ENCODE measurements at regions not wholly inside any gene's neighbourhood (a gene's known extent, or its start where the extent isn't known, plus 50 kb on each side); places are given as distances from the start of the nearest gene placed in this dataset.

DNA sequence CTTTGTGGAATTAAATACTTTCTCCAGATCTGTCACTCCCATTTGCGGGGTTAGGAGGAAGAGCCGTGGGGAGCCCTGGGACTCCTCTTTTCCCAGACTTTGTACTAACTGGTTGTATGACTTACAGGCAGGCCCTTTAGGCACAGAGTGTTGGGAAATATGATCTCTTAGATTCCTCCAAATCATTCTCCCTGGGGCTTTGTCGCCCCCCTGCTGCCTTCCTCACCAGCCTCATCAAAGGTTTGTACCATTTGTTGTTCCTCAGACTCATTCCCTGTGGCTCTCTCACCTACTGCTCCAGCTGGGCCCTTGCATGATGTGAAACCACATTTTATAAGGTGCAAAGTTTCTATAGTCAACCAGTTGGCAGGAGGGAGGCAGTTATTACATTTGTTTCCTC lies 56.4 kb downstream of the CRYGS start:
- no peak overlapping the region for H3K9ac ChIP-seq (ENCODE audit: low read length)
- H3K9me2 ChIP-seq (replicated peaks; ENCODE audit: insufficient read depth, low read length): no peaks in the 10 kb centered on the region
- no peak overlapping the region for H3K27ac ChIP-seq (ENCODE audit: low read length)
- no peaks in the 10 kb centered on the region for H3K79me2 ChIP-seq (ENCODE audit: low read length)
- H3K4me1 ChIP-seq (ENCODE audit: low read length): no peaks in the 10 kb centered on the region
- H3K27me3 ChIP-seq (ENCODE audit: low read length): no peaks in the 10 kb centered on the region
- no peak for DNase-seq
- no peaks in the 10 kb centered on the region for H3K9me3 ChIP-seq (ENCODE audit: low read length)
- H2AFZ ChIP-seq (ENCODE audit: low read length): no peak overlapping the region
- no peaks in the 10 kb centered on the region for H3K36me3 ChIP-seq (ENCODE audit: insufficient read depth, low read length)
- H4K20me1 ChIP-seq (ENCODE audit: insufficient read depth, low read depth, low read length): no peaks in the 10 kb centered on the region
- H3K4me3 ChIP-seq (ENCODE audit: low read length): no peak overlapping the region
- no peak overlapping the region for H3K4me2 ChIP-seq (ENCODE audit: low read depth, low read length, poor library complexity, severe bottlenecking)

DNA sequence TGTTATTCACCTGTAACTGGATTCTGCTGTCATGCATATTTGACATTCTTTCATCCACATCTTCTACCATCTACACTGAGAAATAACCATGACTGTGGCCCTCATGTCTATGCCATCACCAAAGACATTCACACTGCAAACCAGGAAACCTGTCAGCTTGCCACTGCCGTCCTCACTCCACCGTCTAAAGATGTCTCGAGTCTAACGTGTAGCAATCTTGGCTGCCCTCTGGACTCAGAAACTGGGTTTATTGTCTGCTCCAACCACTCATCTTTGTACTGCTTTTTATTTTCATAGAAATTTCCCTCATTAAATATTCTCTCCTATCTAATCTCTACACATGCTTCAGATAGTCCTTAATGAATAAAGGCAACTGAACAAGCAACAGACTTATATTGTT lies 57.1 kb downstream of the CRYGS start:
- Histone ChIP-seq H3K4me3 (ENCODE audit: low read length) (no peak overlapping the region), H3K27me3 (ENCODE audit: low read length) (no peaks in the 10 kb centered on the region), H3K4me1 (ENCODE audit: low read length) (no peaks in the 10 kb centered on the region), H3K9me3 (ENCODE audit: low read length) (no peaks in the 10 kb centered on the region), H3K36me3 (ENCODE audit: insufficient read depth, low read length) (no peaks in the 10 kb centered on the region), H3K79me2 (ENCODE audit: low read length) (no peaks in the 10 kb centered on the region), H3K9ac (ENCODE audit: low read length) (no peak overlapping the region), H4K20me1 (ENCODE audit: insufficient read depth, low read depth, low read length) (no peaks in the 10 kb centered on the region), H3K27ac (ENCODE audit: low read length) (no peak overlapping the region), H2AFZ (ENCODE audit: low read length) (no peak overlapping the region), H3K9me2 (replicated peaks; ENCODE audit: insufficient read depth, low read length) (no peaks in the 10 kb centered on the region), H3K4me2 (ENCODE audit: low read depth, low read length, poor library complexity, severe bottlenecking) (no peak overlapping the region)
- DNase-seq: no peak

DNA sequence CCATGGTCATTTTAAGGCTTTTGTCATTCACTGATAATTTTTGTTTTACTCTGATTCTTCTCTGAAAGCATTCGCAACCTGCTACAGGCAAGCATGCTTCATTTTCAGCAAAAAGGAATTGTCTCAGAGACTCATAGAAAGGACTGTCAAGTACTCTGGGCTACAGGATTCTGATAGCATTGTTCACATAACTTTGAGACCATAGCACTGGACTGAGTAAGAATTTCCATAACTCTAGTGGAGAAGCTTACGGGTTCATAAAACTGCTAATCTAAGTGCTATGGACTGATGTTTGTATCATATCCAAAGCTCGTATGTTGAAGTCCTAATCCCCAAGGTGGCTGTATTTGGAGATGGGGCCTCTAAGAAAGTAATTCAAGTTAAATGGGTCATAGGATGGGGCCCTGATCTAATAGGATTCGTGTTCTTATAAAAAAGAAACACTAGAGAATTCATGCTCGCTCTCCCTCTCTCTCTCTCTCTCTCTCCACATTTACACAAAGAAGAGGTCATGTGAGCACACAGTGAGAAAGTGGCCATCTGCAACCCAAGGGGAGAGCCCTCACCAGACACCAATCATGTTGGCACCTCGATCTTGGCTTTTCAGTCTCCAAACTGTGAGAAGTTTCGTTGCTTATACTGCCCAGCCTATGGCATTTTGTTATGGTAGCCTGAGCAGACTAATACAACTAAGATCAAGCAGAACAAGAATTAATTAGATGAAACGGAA lies 60.4 kb downstream of the CRYGS start:
- no peak overlapping the region for H3K4me3 ChIP-seq (ENCODE audit: low read length)

DNA sequence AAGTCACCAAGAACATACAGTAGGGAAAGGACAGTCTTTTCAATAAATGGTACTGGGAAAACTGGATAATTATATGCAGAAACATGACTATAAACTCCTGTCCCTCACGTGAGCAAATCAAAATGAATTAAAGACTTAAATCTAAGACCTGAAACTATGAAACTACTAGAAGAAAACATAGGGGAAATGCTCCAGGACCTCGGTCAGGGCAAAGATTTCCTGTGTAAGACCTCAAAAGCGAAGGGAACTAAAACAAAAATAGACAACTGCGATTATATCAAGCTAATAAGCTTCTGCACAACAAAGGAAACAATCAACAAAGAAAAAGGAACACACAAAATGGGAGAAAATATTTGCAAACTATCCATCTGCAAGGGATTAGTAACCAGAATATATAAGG lies 62.7 kb downstream of the CRYGS start:
- Histone ChIP-seq H3K27me3 (ENCODE audit: low read length) (no peaks in the 10 kb centered on the region), H3K4me2 (ENCODE audit: low read depth, low read length, poor library complexity, severe bottlenecking) (no peak overlapping the region), H3K27ac (ENCODE audit: low read length) (no peak overlapping the region), H3K9ac (ENCODE audit: low read length) (no peak overlapping the region), H3K79me2 (ENCODE audit: low read length) (no peaks in the 10 kb centered on the region), H3K4me3 (ENCODE audit: low read length) (no peak overlapping the region), H3K9me2 (replicated peaks; ENCODE audit: insufficient read depth, low read length) (no peaks in the 10 kb centered on the region), H3K4me1 (ENCODE audit: low read length) (no peaks in the 10 kb centered on the region), H3K9me3 (ENCODE audit: low read length) (no peaks in the 10 kb centered on the region), H2AFZ (ENCODE audit: low read length) (no peak overlapping the region), H4K20me1 (ENCODE audit: insufficient read depth, low read depth, low read length) (no peaks in the 10 kb centered on the region), H3K36me3 (ENCODE audit: insufficient read depth, low read length) (no peaks in the 10 kb centered on the region)
- no peak for DNase-seq

More for the DNA sequence above, 60.4 kb downstream of the CRYGS start:
- no peaks in the 10 kb centered on the region for H3K9me2 ChIP-seq (replicated peaks; ENCODE audit: insufficient read depth, low read length)
- H3K27ac ChIP-seq (ENCODE audit: low read length): no peak overlapping the region
- H3K4me2 ChIP-seq (ENCODE audit: low read depth, low read length, poor library complexity, severe bottlenecking): no peak overlapping the region
- no peaks in the 10 kb centered on the region for H4K20me1 ChIP-seq (ENCODE audit: insufficient read depth, low read depth, low read length)
- H3K27me3 ChIP-seq (ENCODE audit: low read length): no peaks in the 10 kb centered on the region
- no peak overlapping the region for H2AFZ ChIP-seq (ENCODE audit: low read length)
- DNase-seq: no peak
- H3K9ac ChIP-seq (ENCODE audit: low read length): no peak overlapping the region
- no peaks in the 10 kb centered on the region for H3K79me2 ChIP-seq (ENCODE audit: low read length)
- no peaks in the 10 kb centered on the region for H3K9me3 ChIP-seq (ENCODE audit: low read length)
- H3K36me3 ChIP-seq (ENCODE audit: insufficient read depth, low read length): no peaks in the 10 kb centered on the region
- no peaks in the 10 kb centered on the region for H3K4me1 ChIP-seq (ENCODE audit: low read length)

GRCh38 chr3:186477876-186478275 lies 66.3 kb downstream of the CRYGS start:
- no peak overlapping the region for H3K4me3 ChIP-seq (ENCODE audit: low read length)
- H3K9me3 ChIP-seq (ENCODE audit: low read length): no peaks in the 10 kb centered on the region
- H3K4me1 ChIP-seq (ENCODE audit: low read length): no peaks in the 10 kb centered on the region
- no peaks in the 10 kb centered on the region for H4K20me1 ChIP-seq (ENCODE audit: insufficient read depth, low read depth, low read length)
- no peak overlapping the region for H2AFZ ChIP-seq (ENCODE audit: low read length)
- no peak overlapping the region for H3K4me2 ChIP-seq (ENCODE audit: low read depth, low read length, poor library complexity, severe bottlenecking)
- no peaks in the 10 kb centered on the region for H3K36me3 ChIP-seq (ENCODE audit: insufficient read depth, low read length)
- no peaks in the 10 kb centered on the region for H3K79me2 ChIP-seq (ENCODE audit: low read length)
- H3K9ac ChIP-seq (ENCODE audit: low read length): no peak overlapping the region
- no peaks in the 10 kb centered on the region for H3K9me2 ChIP-seq (replicated peaks; ENCODE audit: insufficient read depth, low read length)
- no peaks in the 10 kb centered on the region for H3K27me3 ChIP-seq (ENCODE audit: low read length)
- DNase-seq: no peak
- H3K27ac ChIP-seq (ENCODE audit: low read length): no peak overlapping the region

DNA sequence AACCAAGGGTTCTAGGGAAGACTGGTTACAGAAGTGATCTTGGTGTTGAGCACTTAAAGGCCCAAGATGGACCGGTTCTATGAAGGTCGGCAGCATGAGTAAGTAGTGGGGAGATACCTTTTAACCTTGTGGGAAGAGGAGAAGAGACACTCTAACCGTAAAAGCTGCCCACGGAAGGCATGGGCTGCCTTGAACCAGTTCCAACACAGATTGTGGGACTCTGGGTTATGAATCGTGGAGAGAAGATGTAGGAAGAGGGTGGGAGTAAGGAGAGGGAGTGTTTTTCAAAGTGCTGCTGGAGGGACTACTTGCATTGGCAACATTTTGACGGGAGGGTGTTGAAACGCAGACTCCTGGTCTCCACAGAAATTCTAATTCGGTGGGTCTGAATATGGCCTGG lies 67.1 kb downstream of the CRYGS start:
- Histone ChIP-seq H3K4me3 (ENCODE audit: low read length) (no peak overlapping the region), H4K20me1 (ENCODE audit: insufficient read depth, low read depth, low read length) (no peaks in the 10 kb centered on the region), H3K36me3 (ENCODE audit: insufficient read depth, low read length) (no peaks in the 10 kb centered on the region), H3K27ac (ENCODE audit: low read length) (no peak overlapping the region), H3K4me2 (ENCODE audit: low read depth, low read length, poor library complexity, severe bottlenecking) (no peak overlapping the region), H3K9me3 (ENCODE audit: low read length) (no peaks in the 10 kb centered on the region), H3K9me2 (replicated peaks; ENCODE audit: insufficient read depth, low read length) (no peaks in the 10 kb centered on the region), H3K27me3 (ENCODE audit: low read length) (no peaks in the 10 kb centered on the region), H2AFZ (ENCODE audit: low read length) (no peak overlapping the region), H3K9ac (ENCODE audit: low read length) (no peak overlapping the region), H3K79me2 (ENCODE audit: low read length) (no peaks in the 10 kb centered on the region), H3K4me1 (ENCODE audit: low read length) (no peaks in the 10 kb centered on the region)
- DNase-seq: no peak

DNA sequence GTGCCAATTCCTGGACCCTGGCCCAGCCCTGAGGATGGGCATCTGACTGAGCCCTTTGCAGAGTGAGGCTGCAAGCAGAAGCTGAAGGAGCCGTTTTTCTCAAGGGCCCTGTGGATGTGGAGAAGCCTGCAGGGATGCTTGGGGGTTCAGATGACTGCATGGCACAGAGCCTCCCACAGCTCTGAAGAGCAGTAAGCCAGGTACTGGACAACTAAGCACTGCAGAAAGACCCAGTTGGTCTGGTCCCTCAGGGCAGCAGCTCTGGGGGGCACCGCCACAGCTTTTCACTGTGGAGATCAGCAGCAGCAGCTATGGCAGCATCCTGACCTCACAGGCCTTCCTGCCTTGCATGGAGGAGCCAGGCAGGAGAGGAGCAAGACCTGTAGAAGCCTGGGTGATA lies 67.6 kb downstream of the CRYGS start:
- Histone ChIP-seq H3K4me3 (ENCODE audit: low read length) (no peak overlapping the region), H3K27ac (ENCODE audit: low read length) (no peak overlapping the region), H3K79me2 (ENCODE audit: low read length) (no peaks in the 10 kb centered on the region), H3K4me1 (ENCODE audit: low read length) (no peaks in the 10 kb centered on the region), H2AFZ (ENCODE audit: low read length) (no peak overlapping the region), H4K20me1 (ENCODE audit: insufficient read depth, low read depth, low read length) (no peaks in the 10 kb centered on the region), H3K9ac (ENCODE audit: low read length) (no peak overlapping the region), H3K4me2 (ENCODE audit: low read depth, low read length, poor library complexity, severe bottlenecking) (no peak overlapping the region), H3K9me2 (replicated peaks; ENCODE audit: insufficient read depth, low read length) (no peaks in the 10 kb centered on the region), H3K9me3 (ENCODE audit: low read length) (no peaks in the 10 kb centered on the region), H3K27me3 (ENCODE audit: low read length) (no peaks in the 10 kb centered on the region), H3K36me3 (ENCODE audit: insufficient read depth, low read length) (no peaks in the 10 kb centered on the region)
- no peak for DNase-seq

DNA sequence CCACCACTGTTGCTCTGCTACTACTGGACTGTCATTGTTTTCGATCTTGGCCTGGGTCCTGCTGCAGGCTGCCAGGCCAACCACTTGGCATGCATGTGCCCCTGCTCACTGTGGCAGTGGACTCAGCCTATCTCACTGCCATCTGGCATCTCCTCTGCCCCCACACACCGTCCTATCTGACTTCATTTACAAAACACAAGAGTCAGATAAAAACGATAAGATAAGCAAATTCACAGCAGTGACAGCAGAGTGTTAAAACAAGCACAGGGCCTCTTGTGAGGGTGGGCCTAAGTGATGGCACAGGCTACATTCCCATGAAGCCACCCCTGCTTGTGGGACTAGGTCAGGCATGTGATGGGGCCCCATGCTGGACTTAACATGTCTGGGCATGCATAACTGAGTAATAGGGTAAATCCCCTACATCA lies 68.1 kb downstream of the CRYGS start:
- Histone ChIP-seq H3K4me2 (ENCODE audit: low read depth, low read length, poor library complexity, severe bottlenecking) (no peak overlapping the region), H3K9me2 (replicated peaks; ENCODE audit: insufficient read depth, low read length) (no peaks in the 10 kb centered on the region), H3K4me3 (ENCODE audit: low read length) (no peak overlapping the region), H3K27me3 (ENCODE audit: low read length) (no peaks in the 10 kb centered on the region), H3K9ac (ENCODE audit: low read length) (no peak overlapping the region), H3K36me3 (ENCODE audit: insufficient read depth, low read length) (no peaks in the 10 kb centered on the region), H3K27ac (ENCODE audit: low read length) (no peak overlapping the region), H3K4me1 (ENCODE audit: low read length) (no peaks in the 10 kb centered on the region), H3K79me2 (ENCODE audit: low read length) (no peaks in the 10 kb centered on the region), H4K20me1 (ENCODE audit: insufficient read depth, low read depth, low read length) (no peaks in the 10 kb centered on the region), H3K9me3 (ENCODE audit: low read length) (no peaks in the 10 kb centered on the region), H2AFZ (ENCODE audit: low read length) (no peak overlapping the region)
- no peak for DNase-seq

Measured in Karpas-422 (cell line).